Activated CD8-positive, alpha-beta memory T cell treated with anti-CD3 and anti-CD28 coated beads, Interleukin-2, amount 10 ng/mL, durations not matched to agents 7 days and 5 days (primary cell): ENCODE measurements at regions not wholly inside any gene's neighbourhood (a gene's known extent, or its start where the extent isn't known, plus 50 kb on each side); places are given as distances from the start of the nearest gene placed in this dataset.
"Not testable (repeated sequence)": the region's sequence is repeated elsewhere in the genome, so short reads cannot be mapped to it uniquely, and the experiment has no call there.

ENCODE experiments used
- ATAC-seq: fragments of 150-1000 bp; cut with Tn5 transposase; one replicate; pipeline ENCODE4 v1.10.0; 2021; ENCODE audit warnings: moderate library complexity
- CTCF ChIA-PET: fragments of 350-600 bp; sonication (Branson Sonifier 250); formaldehyde crosslinking; loops from one replicate; lab custom pipeline; 2021; ENCODE audit warnings: antibody characterized with exemption; lab: Charles Lee
- DNase-seq: peaks from one replicate; pipeline ENCODE4 v3.0.0-alpha.2; 2020
- H3K27ac Mint-ChIP-seq: one replicate; pipeline ENCODE4 v1.8.0; 2021; ENCODE audit warnings: mild to moderate bottlenecking, mixed read lengths
- H3K27me3 Mint-ChIP-seq: one replicate; pipeline ENCODE4 v1.8.0; 2021; ENCODE audit warnings: mixed read lengths
- H3K36me3 Mint-ChIP-seq: one replicate; pipeline ENCODE4 v1.8.0; 2021; ENCODE audit warnings: mild to moderate bottlenecking, mixed read lengths
- H3K4me1 Mint-ChIP-seq: one replicate; pipeline ENCODE4 v1.8.0; 2021; ENCODE audit warnings: mixed read lengths
- H3K4me3 Mint-ChIP-seq: one replicate; pipeline ENCODE4 v1.8.0; 2021; ENCODE audit warnings: mild to moderate bottlenecking, moderate library complexity, mixed read lengths
- H3K9me3 Mint-ChIP-seq: one replicate; pipeline ENCODE4 v1.8.0; 2022; ENCODE audit warnings: low read depth, mixed read lengths

DNA sequence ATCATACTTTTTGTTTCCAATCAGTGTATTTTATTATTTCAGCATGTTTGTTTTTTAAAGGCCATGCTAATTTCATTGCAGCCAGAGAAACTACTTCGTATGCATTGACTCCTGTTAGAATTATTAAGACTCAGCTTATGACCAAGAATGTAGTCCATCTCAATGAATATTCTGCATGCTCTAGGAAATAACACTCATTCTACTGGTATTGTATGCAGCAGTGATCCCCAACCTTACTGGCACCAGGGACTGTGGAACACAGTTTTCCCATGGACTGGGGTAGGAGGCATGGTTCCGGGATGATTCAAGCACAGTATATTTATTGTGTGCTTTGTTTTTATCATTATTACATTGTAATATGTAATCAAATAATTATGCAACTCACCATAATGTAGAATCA is 356.9 kb downstream of the DSEL start:
- H3K36me3 Mint-ChIP-seq = no peaks in the 10 kb centered on the region
- ATAC-seq (no peak), DNase-seq (no peak)
- H3K4me1 Mint-ChIP-seq = no peaks in the 10 kb centered on the region
- H3K4me3 Mint-ChIP-seq = no peak overlapping the region
- no peaks in the 10 kb centered on the region for H3K27me3 Mint-ChIP-seq
- CTCF ChIA-PET = no interaction called here
- no peak overlapping the region for H3K27ac Mint-ChIP-seq
- H3K9me3 Mint-ChIP-seq = no peaks in the 10 kb centered on the region

DNA sequence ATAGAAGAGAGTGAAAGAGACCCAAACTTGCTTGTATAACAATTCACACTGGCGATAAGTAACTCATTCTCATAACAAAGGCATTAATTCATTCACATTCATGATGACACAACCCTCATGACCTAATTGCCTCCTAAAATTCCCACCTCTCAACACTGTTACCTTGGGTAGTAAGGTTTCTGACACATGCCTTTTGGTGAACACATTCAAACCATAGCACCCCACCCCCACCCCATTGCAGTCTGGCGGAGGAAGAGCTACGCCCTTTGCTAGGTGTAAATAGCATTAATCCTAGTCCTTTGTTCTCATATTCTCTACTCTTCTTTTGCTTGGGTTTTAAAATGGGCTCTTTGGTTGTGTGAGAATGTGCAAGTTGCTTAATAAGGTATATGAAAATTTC is 361.5 kb downstream of the DSEL start:
- Mint-ChIP-seq H3K27me3 (no peaks in the 10 kb centered on the region), H3K27ac (no peak overlapping the region), H3K4me1 (no peaks in the 10 kb centered on the region), H3K4me3 (no peak overlapping the region), H3K36me3 (no peaks in the 10 kb centered on the region), H3K9me3 (no peaks in the 10 kb centered on the region)
- no peak for ATAC-seq
- DNase-seq = no peak
- CTCF ChIA-PET = interaction anchor here (0.8 kb wide), 1 partner anchor 48 kb away, joined by 3 read pairs; no protein-coding TSS in a partner anchor

DNA sequence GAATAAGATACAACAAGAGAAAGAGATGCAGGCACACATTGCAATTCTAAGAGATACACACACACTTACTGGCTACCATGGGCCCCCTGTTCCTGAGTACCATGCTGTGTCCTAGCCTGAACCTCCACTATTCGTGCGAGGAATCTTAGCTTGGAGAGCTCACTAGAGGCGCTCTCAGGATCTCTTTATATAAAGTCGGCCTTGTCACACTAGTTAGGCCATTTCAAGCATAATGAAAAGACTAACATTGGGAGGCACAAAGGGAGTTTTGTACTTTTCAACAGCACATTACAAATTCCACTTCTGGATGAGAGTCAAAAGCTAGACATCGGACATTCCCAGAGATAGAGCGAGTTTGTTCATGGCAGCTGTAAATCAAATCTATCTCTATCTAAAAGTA is 365.2 kb downstream of the DSEL start:
- ATAC-seq (no peak), DNase-seq (no peak)
- Mint-ChIP-seq H3K4me1 (no peaks in the 10 kb centered on the region), H3K27ac (no peak overlapping the region), H3K36me3 (no peaks in the 10 kb centered on the region), H3K4me3 (no peak overlapping the region), H3K27me3 (no peaks in the 10 kb centered on the region), H3K9me3 (no peaks in the 10 kb centered on the region)
- CTCF ChIA-PET = no interaction called here

DNA sequence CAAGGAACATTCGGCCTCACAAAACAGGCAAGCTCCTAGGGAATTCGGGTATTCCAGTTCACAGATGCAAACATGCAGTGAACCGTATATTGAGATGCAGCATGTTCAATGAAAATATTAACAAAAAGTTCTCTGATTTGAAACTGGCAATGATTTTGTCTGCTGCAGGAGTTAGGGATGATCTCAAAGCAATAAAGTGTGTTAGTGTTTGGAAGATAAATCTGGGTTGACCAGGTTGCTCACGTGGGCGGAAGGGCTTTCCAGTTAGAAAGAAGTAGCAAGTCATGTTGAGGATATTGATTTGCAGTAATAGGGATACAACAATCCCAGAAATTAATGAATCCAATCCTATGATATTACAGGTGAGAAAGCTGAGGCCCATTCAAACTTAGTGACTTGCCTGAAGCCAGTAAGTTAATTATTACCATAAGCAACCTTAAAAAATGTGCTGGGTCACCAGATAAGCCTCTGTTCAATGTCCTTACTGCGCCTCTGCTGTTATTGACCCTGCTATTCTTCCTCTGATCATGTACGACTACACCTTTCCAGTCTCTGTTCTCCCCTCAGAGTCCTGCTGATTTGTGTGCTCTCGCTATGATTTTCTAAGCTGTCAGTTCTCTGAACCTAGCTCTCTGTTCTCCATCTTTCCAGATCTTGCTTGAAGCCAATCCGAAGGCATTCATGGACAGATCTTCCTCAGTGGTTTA is 370.8 kb downstream of the DSEL start:
- no peaks in the 10 kb centered on the region for H3K9me3 Mint-ChIP-seq
- H3K4me3 Mint-ChIP-seq = no peak overlapping the region
- ATAC-seq = no peak
- no peaks in the 10 kb centered on the region for H3K27me3 Mint-ChIP-seq
- H3K4me1 Mint-ChIP-seq = no peaks in the 10 kb centered on the region
- CTCF ChIA-PET = interaction anchor here (1.1 kb wide), 1 partner anchor 55 kb away, joined by 3 read pairs; no protein-coding TSS in a partner anchor
- H3K36me3 Mint-ChIP-seq = no peaks in the 10 kb centered on the region
- DNase-seq = no peak
- H3K27ac Mint-ChIP-seq = no peak overlapping the region

DNA sequence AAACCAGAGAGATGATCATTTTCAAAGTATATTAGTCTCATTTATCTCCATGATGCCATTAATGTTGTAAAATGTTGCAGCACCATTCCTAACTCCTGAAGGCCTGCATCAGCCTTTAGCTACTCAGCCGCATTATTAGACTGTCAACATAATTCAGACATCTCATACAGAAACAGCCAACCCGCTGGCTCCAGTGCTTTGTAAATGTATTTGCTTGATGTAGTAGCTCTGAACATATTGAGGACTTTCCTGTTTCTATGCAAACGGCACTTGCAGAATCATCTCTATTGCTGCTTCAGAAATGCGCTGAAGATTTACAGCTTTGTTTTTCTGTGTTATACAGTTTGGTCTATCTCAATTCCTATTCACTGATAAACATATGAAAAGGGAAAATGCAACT is 372.2 kb downstream of the DSEL start:
- DNase-seq (no peak), ATAC-seq (no peak)
- Mint-ChIP-seq H3K9me3 (no peaks in the 10 kb centered on the region), H3K4me1 (no peaks in the 10 kb centered on the region), H3K27me3 (no peaks in the 10 kb centered on the region), H3K4me3 (no peak overlapping the region), H3K36me3 (no peaks in the 10 kb centered on the region), H3K27ac (no peak overlapping the region)
- CTCF ChIA-PET = no interaction called here

DNA sequence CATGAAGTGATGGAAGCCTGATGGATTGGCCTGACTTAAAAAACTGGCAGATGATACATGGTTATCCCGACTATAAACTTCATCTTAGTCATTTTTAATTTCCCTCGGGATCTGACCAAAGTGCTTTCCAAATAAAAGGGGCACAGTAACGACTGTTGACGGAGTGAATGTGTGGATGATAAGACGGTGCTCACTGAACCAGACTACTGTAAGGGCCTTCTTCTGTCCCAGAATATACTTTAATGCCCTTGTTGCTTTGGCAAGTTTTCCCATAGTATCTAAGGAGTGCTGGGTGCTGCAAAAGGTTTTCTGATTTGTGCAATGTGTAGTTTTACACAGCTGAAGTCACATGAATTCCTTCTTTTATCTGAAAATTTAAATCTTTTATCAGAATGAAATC is 373.5 kb downstream of the DSEL start:
- CTCF ChIA-PET = no interaction called here
- no peak for ATAC-seq
- H3K27ac Mint-ChIP-seq = no peak overlapping the region
- H3K9me3 Mint-ChIP-seq = no peaks in the 10 kb centered on the region
- H3K36me3 Mint-ChIP-seq = no peaks in the 10 kb centered on the region
- H3K4me1 Mint-ChIP-seq = no peaks in the 10 kb centered on the region
- H3K27me3 Mint-ChIP-seq = no peaks in the 10 kb centered on the region
- no peak for DNase-seq
- H3K4me3 Mint-ChIP-seq = no peak overlapping the region

DNA sequence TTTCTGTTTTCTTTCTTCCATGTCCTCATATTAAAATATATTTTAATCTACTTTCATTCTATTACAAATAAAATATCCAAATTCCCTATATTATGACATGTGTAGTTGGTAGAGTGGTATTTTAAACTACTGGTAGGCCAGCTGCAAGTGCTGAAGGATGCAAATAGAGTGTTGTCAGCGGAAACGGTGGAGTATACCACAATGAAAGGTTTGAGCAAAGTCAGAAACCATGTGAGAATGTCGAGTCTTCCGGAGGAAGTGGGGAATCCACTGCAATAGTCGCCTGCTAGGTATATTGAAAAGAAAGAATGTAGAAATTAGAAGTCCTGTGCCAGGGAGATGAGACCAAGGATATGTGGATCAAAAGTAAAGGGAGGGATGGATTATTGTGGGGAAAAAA is 373.9 kb downstream of the DSEL start:
- no peak for DNase-seq
- no peaks in the 10 kb centered on the region for H3K9me3 Mint-ChIP-seq
- no peaks in the 10 kb centered on the region for H3K27me3 Mint-ChIP-seq
- CTCF ChIA-PET = no interaction called here
- ATAC-seq = no peak
- no peak overlapping the region for H3K4me3 Mint-ChIP-seq
- no peak overlapping the region for H3K27ac Mint-ChIP-seq
- H3K4me1 Mint-ChIP-seq = no peaks in the 10 kb centered on the region
- no peaks in the 10 kb centered on the region for H3K36me3 Mint-ChIP-seq

DNA sequence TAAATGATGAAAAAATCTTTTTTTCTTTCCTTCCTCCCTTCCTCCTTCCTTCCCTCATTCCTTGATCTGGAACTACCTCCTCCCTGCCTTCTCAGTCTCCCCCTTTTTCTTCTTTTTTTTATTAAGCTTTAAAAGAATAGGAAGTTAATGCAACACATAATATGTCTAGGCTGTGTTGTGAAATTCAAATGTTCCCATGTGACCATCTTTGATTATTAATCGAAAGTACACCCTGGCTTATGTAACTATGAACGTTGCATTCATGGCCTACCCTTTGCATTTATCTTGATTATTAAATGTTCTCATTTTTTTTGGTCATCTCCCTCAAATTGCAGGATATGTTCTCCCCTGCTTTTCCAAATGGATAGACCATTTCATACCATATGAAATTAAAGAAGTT is 376.0 kb downstream of the DSEL start:
- ATAC-seq = no peak
- DNase-seq = no peak
- CTCF ChIA-PET = no interaction called here
- Mint-ChIP-seq H3K27ac (no peak overlapping the region), H3K36me3 (no peaks in the 10 kb centered on the region), H3K9me3 (no peaks in the 10 kb centered on the region), H3K27me3 (no peaks in the 10 kb centered on the region), H3K4me3 (no peak overlapping the region), H3K4me1 (no peaks in the 10 kb centered on the region)

DNA sequence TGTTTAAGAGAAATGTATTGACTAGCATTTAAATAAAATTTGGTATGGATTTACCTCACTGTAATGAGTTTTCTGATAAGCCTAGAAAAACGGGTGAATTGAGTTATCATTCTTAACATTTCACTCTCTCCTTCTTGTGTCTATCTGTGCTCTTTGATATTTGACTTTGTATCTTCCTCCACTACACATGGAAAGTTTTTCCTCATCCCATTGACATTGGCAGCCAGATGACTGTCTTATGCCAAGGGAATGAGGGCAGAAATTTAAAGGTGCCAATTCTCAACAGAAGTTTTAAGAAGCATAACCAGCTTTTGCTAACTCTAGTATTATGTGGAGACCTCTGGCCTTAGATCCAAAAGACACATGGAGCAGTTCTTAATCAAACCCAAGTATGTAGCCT is 376.6 kb downstream of the DSEL start:
- Mint-ChIP-seq H3K27me3 (no peaks in the 10 kb centered on the region), H3K27ac (no peak overlapping the region), H3K4me1 (no peaks in the 10 kb centered on the region), H3K36me3 (no peaks in the 10 kb centered on the region), H3K4me3 (no peak overlapping the region), H3K9me3 (no peaks in the 10 kb centered on the region)
- CTCF ChIA-PET = no interaction called here
- ATAC-seq (no peak), DNase-seq (no peak)

DNA sequence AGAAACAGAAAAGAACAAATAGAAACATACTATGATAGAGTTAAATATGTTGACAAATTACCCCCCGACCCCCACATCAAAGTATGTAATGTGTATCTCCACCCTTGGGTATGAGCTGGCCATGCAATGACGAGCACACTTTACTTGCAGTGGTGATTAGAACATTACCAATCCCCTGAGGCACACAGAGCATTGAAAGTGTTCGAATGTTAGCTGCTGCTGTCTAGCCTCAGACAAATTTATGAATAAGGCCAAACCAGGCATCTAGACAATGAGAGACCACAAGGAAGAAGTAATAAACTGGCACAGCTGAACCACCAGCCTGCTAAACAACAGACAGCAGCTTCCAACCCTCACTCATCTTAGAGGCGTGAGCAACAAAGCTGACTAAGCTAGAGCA is 380.5 kb downstream of the DSEL start:
- Mint-ChIP-seq H3K36me3 (no peaks in the 10 kb centered on the region), H3K27me3 (no peaks in the 10 kb centered on the region), H3K27ac (no peak overlapping the region), H3K4me1 (no peaks in the 10 kb centered on the region), H3K4me3 (no peak overlapping the region), H3K9me3 (no peaks in the 10 kb centered on the region)
- DNase-seq (no peak), ATAC-seq (no peak)
- CTCF ChIA-PET = no interaction called here

DNA sequence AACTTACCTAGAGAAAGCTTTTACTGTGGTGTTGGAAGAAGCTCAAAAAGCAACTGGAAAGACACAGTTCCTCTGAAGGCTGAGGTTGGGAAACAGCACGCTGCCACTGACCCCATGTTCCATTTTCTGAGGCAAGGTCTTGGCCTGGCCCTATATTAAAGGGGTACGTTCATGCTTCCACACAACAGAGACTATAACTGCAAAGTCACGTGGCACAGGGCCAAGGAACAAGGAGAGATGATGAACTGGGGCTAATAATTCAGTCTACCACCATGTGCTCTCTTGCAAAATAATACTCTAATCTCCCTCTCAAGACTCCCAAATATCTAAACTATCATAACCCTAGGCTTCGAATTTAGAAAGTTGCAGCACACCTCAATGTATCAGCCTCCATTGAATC is 381.6 kb downstream of the DSEL start:
- no peak for ATAC-seq
- Mint-ChIP-seq H3K4me1 (no peaks in the 10 kb centered on the region), H3K36me3 (no peaks in the 10 kb centered on the region)

DNA sequence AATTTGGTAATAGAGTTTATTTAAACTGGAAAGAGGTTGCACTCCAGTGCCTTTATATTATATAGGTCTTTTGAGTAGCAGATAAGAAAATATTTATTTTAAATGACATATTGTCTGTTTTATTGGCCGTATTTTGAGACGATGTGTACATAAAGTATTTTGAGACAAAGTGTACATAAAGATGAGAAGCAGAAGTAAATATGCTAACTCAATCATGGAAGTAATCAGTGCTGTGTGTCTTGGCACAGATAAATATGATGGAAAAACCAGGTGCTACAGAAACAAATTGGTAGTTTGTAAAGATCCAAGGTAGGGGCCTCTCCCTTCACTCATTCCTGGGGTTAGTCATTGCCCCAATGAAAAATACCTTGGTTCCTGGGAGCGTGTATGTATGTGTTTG is 382.9 kb downstream of the DSEL start:
- Mint-ChIP-seq H3K4me1 (no peaks in the 10 kb centered on the region), H3K27ac (no peak overlapping the region), H3K36me3 (no peaks in the 10 kb centered on the region), H3K9me3 (no peaks in the 10 kb centered on the region), H3K27me3 (no peaks in the 10 kb centered on the region), H3K4me3 (no peak overlapping the region)
- CTCF ChIA-PET = no interaction called here
- DNase-seq = no peak
- ATAC-seq = no peak

More for the DNA sequence above, 381.6 kb downstream of the DSEL start:
- no peaks in the 10 kb centered on the region for H3K9me3 Mint-ChIP-seq
- H3K27ac Mint-ChIP-seq = no peak overlapping the region
- no peak overlapping the region for H3K4me3 Mint-ChIP-seq
- no peaks in the 10 kb centered on the region for H3K27me3 Mint-ChIP-seq
- DNase-seq = no peak
- CTCF ChIA-PET = no interaction called here

DNA sequence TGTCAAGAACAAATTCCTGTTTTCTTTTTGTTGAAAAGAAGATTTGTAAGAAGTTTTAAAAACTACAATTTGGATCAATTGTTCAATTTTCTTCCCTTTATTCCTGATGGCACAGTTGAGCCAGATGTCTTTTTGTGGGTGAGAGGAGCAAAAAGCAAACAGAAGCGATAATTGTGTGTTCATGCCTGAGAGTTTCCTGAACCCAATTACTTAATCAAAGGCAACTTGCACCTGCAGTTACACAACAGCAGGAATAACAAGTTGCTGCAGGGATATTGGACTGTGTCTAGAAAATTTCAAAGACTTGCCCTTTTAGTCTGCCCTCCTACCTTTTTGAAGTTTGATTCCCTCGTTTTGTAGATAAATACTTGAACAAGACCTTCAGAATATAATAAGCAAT is 383.6 kb downstream of the DSEL start:
- no peak for ATAC-seq
- no peaks in the 10 kb centered on the region for H3K36me3 Mint-ChIP-seq
- H3K27me3 Mint-ChIP-seq = no peaks in the 10 kb centered on the region
- H3K9me3 Mint-ChIP-seq = no peaks in the 10 kb centered on the region
- H3K4me1 Mint-ChIP-seq = no peaks in the 10 kb centered on the region
- no peak for DNase-seq
- CTCF ChIA-PET = no interaction called here
- H3K4me3 Mint-ChIP-seq = no peak overlapping the region
- no peak overlapping the region for H3K27ac Mint-ChIP-seq

DNA sequence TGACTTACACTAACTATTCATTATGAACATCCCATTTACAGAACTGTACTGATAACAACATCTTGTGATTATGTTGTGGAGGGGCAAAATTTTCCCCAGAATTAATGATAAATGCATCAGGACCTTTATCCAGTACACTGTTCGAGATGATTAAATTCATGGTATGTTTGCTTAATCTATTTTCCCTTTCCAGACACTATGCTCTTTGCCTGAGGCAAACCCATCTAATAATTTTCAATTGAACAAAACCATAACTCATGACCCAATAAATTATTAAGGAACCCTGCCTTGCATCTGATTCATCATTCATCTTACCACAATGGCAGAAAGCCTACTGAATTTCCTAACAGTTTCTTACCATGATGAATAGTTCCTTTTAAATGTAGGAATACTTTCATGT is 385.0 kb downstream of the DSEL start:
- Mint-ChIP-seq H3K36me3 (no peaks in the 10 kb centered on the region), H3K4me1 (no peaks in the 10 kb centered on the region), H3K27ac (no peak overlapping the region), H3K4me3 (no peak overlapping the region), H3K9me3 (no peaks in the 10 kb centered on the region), H3K27me3 (no peaks in the 10 kb centered on the region)
- DNase-seq (no peak), ATAC-seq (no peak)
- CTCF ChIA-PET = no interaction called here

DNA sequence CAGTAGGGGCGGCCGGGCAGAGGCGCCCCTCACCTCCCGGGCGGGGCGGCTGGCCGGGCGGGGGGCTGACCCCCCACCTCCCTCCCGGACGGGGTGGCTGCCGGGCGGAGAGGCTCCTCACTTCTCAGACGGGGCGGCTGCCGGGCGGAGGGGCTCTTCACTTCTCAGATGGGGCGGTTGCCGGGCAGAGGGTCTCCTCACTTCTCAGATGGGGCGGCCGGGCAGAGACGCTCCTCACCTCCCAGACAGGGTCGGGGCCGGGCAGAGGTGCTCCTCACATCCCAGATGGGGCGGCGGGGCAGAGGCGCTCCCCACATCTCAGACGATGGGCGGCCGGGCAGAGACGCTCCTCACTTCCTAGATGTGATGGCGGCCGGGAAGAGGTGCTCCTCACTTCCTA is 389.8 kb downstream of the DSEL start:
- H3K27ac Mint-ChIP-seq, ATAC-seq, DNase-seq, CTCF ChIA-PET, H3K9me3 Mint-ChIP-seq, H3K36me3 Mint-ChIP-seq, H3K27me3 Mint-ChIP-seq, H3K4me3 Mint-ChIP-seq, H3K4me1 Mint-ChIP-seq: not testable (repeated sequence)
